Neuronal stem cell (in vitro differentiated cells): ENCODE measurements at regions not wholly inside any gene's neighbourhood (a gene's known extent, or its start where the extent isn't known, plus 50 kb on each side); places are given as distances from the start of the nearest gene placed in this dataset.

Experiments
- DNase-seq: peaks from one replicate; pipeline ENCODE4 v3.0.0-alpha.2; 2013; ENCODE audit warnings: low spot score
- H2AFZ ChIP-seq: one replicate; pipeline ENCODE4 v1.6.1; 2013; ENCODE audit warnings: mild to moderate bottlenecking, low read length, inconsistent platforms
- H2AK5ac ChIP-seq: 2 replicates; pipeline ENCODE4 v1.6.1; 2013; ENCODE audit warnings: low read depth, mild to moderate bottlenecking, inconsistent platforms, low read length, moderate library complexity, mixed read lengths
- H2BK120ac ChIP-seq: 2 replicates; pipeline ENCODE4 v1.6.1; 2013; ENCODE audit warnings: low read depth, mild to moderate bottlenecking, inconsistent platforms, low read length, moderate library complexity, mixed read lengths
- H2BK12ac ChIP-seq: one replicate; pipeline ENCODE4 v1.6.1; 2013; ENCODE audit warnings: low read length, inconsistent platforms
- H2BK15ac ChIP-seq: 2 replicates; pipeline ENCODE4 v1.6.1; 2013; ENCODE audit warnings: mild to moderate bottlenecking, low read length, inconsistent platforms, mixed read lengths
- H2BK5ac ChIP-seq: one replicate; pipeline ENCODE4 v1.6.1; 2013; ENCODE audit warnings: inconsistent platforms, mild to moderate bottlenecking, low read length, moderate library complexity
- H3K14ac ChIP-seq: one replicate; pipeline ENCODE4 v1.6.1; 2013; ENCODE audit warnings: low read length, inconsistent platforms
- H3K18ac ChIP-seq: 2 replicates; pipeline ENCODE4 v1.6.1; 2013; ENCODE audit warnings: low read length, inconsistent platforms
- H3K23ac ChIP-seq: 2 replicates; pipeline ENCODE4 v1.6.1; 2013; ENCODE audit warnings: low read depth, mild to moderate bottlenecking, mixed read lengths, low read length, inconsistent platforms; ENCODE audit not compliant: poor library complexity
- H3K27ac ChIP-seq: replicated peaks from 3 replicates; pipeline ENCODE4 v1.5.1; 2013; ENCODE audit warnings: low read length, inconsistent platforms
- H3K27me3 ChIP-seq, 3 experiments: 2 replicates each; pipeline ENCODE4 v1.6.1; 2013; ENCODE audit warnings: low read length in 3 of 3, mild to moderate bottlenecking in 2 of 3, inconsistent platforms in 1 of 3, low read depth in 1 of 3, mixed read lengths in 1 of 3, moderate library complexity in 1 of 3; ENCODE audit not compliant: control insufficient read depth in 3 of 3, insufficient read depth in 3 of 3
- H3K36me3 ChIP-seq, 2 donors: replicated peaks in 1 of 2; 2 replicates each; pipeline ENCODE4 v1.6.1; 2013; ENCODE audit warnings: low read length in 2 of 2; ENCODE audit not compliant: control insufficient read depth in 2 of 2, insufficient read depth in 2 of 2
- H3K4ac ChIP-seq: 2 replicates; pipeline ENCODE4 v1.6.1; 2013; ENCODE audit warnings: inconsistent platforms, mild to moderate bottlenecking, low read length, moderate library complexity
- H3K4me1 ChIP-seq, 2 donors: 1 replicate in 1 of 2; 2 replicates in 1 of 2; pipeline ENCODE4 v1.6.1; 2013; ENCODE audit warnings: low read length in 2 of 2, low read depth in 1 of 2; ENCODE audit not compliant: control insufficient read depth in 2 of 2, insufficient read depth in 1 of 2
- H3K4me2 ChIP-seq: one replicate; pipeline ENCODE4 v1.6.1; 2013; ENCODE audit warnings: mild to moderate bottlenecking, low read length, inconsistent platforms; ENCODE audit not compliant: insufficient read depth, poor library complexity, severe bottlenecking
- H3K4me3 ChIP-seq, 2 donors: 2 replicates each; pipeline ENCODE4 v1.5.1; 2013; ENCODE audit warnings: low read length in 2 of 2, mild to moderate bottlenecking in 2 of 2, inconsistent platforms in 1 of 2, moderate library complexity in 1 of 2
- H3K79me1 ChIP-seq: one replicate; pipeline ENCODE4 v1.6.1; 2013; ENCODE audit warnings: low read depth, mild to moderate bottlenecking, inconsistent platforms, low read length, moderate library complexity
- H3K9ac ChIP-seq: one replicate; pipeline ENCODE4 v1.6.1; 2013; ENCODE audit warnings: mild to moderate bottlenecking, low read depth, low read length, inconsistent platforms; ENCODE audit not compliant: poor library complexity
- H3K9me3 ChIP-seq, 2 donors: replicated peaks in 1 of 2; 2 replicates each; pipeline versions ENCODE3 to v1.6.1; 2013; ENCODE audit warnings: low read length in 2 of 2, mild to moderate bottlenecking in 2 of 2, inconsistent platforms in 1 of 2, low read depth in 1 of 2, mixed read lengths in 1 of 2, moderate library complexity in 1 of 2; ENCODE audit not compliant: control insufficient read depth in 2 of 2, insufficient read depth in 1 of 2
- H4K8ac ChIP-seq: one replicate; pipeline ENCODE4 v1.6.1; 2013; ENCODE audit warnings: low read depth, mild to moderate bottlenecking, inconsistent platforms, low read length, moderate library complexity
- H4K91ac ChIP-seq: one replicate; pipeline ENCODE4 v1.6.1; 2013; ENCODE audit warnings: low read length, low read depth, mild to moderate bottlenecking, inconsistent platforms; ENCODE audit not compliant: poor library complexity
- WGBS, 2 donors: extraction: QIAGEN DNeasy Blood & Tissue Kit; methylation state at CpG; one replicate each; pipeline ENCODE4 v1.1.7; 2013; ENCODE audit warnings: missing lambda C conversion rate in 2 of 2, mixed read lengths in 1 of 2; ENCODE audit not compliant: insufficient read length in 2 of 2, insufficient replicate concordance in 1 of 2; ENCODE audit errors: extremely low coverage in 2 of 2; 5-methylcytosine and 5-hydroxymethylcytosine counted together

- Histone ChIP-seq H4K8ac (no peak overlapping the region), H2BK5ac (no peak overlapping the region), H3K4ac (no peak overlapping the region), H4K91ac (no peak overlapping the region), H3K9me3 (no peaks in the 10 kb centered on the region), H3K23ac (no peak overlapping the region), H3K4me2 (no peak overlapping the region), H3K27me3 (no peaks in the 10 kb centered on the region), H2BK15ac (no peak overlapping the region), H3K27ac (no peak overlapping the region), H3K9ac (no peak overlapping the region), H2BK12ac (no peak overlapping the region), H3K36me3 (no peaks in the 10 kb centered on the region), H3K79me1 (no peaks in the 10 kb centered on the region), H2AK5ac (no peak overlapping the region), H3K14ac (no peak overlapping the region), H2AFZ (no peak overlapping the region), H3K4me1 (peaks cover 0 to 1% of the 10 kb centered on the region in 2 donors), H3K4me3 (no peak overlapping the region), H2BK120ac (no peak overlapping the region), H3K18ac (no peak overlapping the region)
- no peak for DNase-seq
- 100% methylated on average over 1 of the region's 1 CpG; no CpG with 5 or more reads in 1 of the 2 donors for WGBS, 2 donors
Measured at GRCh38 chr7:67732898-67733297, 736.3 kb downstream of the TYW1 start.

- Histone ChIP-seq H2BK120ac (no peak overlapping the region), H3K4me1 (no peaks in the 10 kb centered on the region), H3K27ac (no peak overlapping the region), H4K8ac (no peak overlapping the region), H3K23ac (no peak overlapping the region), H2BK15ac (no peak overlapping the region), H2AFZ (no peak overlapping the region), H2BK12ac (no peak overlapping the region), H3K14ac (no peak overlapping the region), H2AK5ac (no peak overlapping the region), H4K91ac (no peak overlapping the region), H3K4me2 (no peak overlapping the region), H3K36me3 (no peaks in the 10 kb centered on the region), H3K79me1 (no peaks in the 10 kb centered on the region), H3K9ac (no peak overlapping the region), H3K4ac (no peak overlapping the region), H3K9me3 (no peaks in the 10 kb centered on the region), H2BK5ac (no peak overlapping the region), H3K18ac (no peak overlapping the region), H3K4me3 (no peak overlapping the region), H3K27me3 (no peaks in the 10 kb centered on the region)
- DNase-seq = no peak
- no CpG with 5 or more reads among the region's 3 CpGs for WGBS, 2 donors
Measured at GRCh38 chr7:67738145-67738544, 741.5 kb downstream of the TYW1 start.

DNA sequence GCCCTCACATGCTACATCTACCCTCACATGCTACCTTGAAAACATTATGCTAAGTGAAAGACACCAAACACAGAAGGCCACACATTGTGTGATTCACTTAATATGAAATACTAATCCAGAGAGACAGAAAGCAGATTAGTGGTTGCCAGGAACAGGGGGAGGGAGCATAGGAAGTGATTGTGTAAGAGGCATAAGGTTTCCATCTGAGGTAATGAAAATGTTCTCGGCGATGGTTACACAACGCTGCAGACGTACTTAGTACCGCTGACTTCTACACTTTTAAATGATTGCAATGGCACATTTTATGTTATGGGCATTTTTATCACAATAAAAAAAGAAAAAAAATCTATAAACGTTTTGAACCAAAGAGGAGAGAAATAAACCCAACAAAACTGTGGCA lies 742.3 kb downstream of the TYW1 start:
- H3K9ac ChIP-seq = no peak overlapping the region
- H2BK120ac ChIP-seq = no peak overlapping the region
- H2BK15ac ChIP-seq = no peak overlapping the region
- no peaks in the 10 kb centered on the region for H3K27me3 ChIP-seq
- H3K4me2 ChIP-seq = no peak overlapping the region
- H3K79me1 ChIP-seq = no peaks in the 10 kb centered on the region
- H4K8ac ChIP-seq = no peak overlapping the region
- no peak overlapping the region for H2BK5ac ChIP-seq
- no peak overlapping the region for H3K27ac ChIP-seq
- H2AFZ ChIP-seq = no peak overlapping the region
- no peak overlapping the region for H3K23ac ChIP-seq
- H3K18ac ChIP-seq = no peak overlapping the region
- no peaks in the 10 kb centered on the region for H3K4me1 ChIP-seq
- no peak overlapping the region for H4K91ac ChIP-seq
- no peak overlapping the region for H3K14ac ChIP-seq
- H3K36me3 ChIP-seq = no peaks in the 10 kb centered on the region
- DNase-seq = no peak
- no peak overlapping the region for H3K4ac ChIP-seq
- H3K4me3 ChIP-seq = no peak overlapping the region
- no peak overlapping the region for H2BK12ac ChIP-seq
- no peaks in the 10 kb centered on the region for H3K9me3 ChIP-seq
- no CpG with 5 or more reads among the region's 6 CpGs for WGBS, 2 donors
- no peak overlapping the region for H2AK5ac ChIP-seq

DNA sequence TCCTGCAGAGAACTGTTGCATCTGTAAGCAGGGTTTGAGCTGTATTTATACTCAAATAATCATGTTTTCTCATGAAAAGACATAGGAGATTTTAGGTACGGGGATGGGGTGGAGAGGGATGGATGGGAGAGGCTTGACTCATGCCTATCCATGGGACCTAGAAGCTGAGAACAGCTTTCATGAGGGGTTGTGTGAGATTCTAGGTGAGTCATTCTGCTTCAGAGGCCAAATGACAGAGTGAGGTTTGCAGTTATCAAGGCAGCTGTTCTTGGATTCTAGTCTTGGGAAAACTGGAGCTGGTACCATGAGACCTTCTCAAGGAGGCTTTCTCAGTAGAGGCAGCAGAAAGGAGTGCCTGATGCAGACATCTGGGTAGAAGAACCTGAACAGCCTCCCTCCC lies 746.9 kb downstream of the TYW1 start:
- H3K9ac ChIP-seq = no peak overlapping the region
- no peak overlapping the region for H4K91ac ChIP-seq
- no peak overlapping the region for H2BK5ac ChIP-seq
- no peaks in the 10 kb centered on the region for H3K79me1 ChIP-seq
- H3K27ac ChIP-seq = no peak overlapping the region
- H3K27me3 ChIP-seq = no peaks in the 10 kb centered on the region
- no peak overlapping the region for H3K4ac ChIP-seq
- WGBS, 2 donors = no CpG with 5 or more reads among the region's 1 CpG
- no peak overlapping the region for H4K8ac ChIP-seq
- H3K4me1 ChIP-seq = peaks cover 0 to 4% of the 10 kb centered on the region in 2 donors
- H3K4me3 ChIP-seq = no peak overlapping the region
- no peak overlapping the region for H3K14ac ChIP-seq
- H3K4me2 ChIP-seq = no peak overlapping the region
- H2BK12ac ChIP-seq = no peak overlapping the region
- H3K23ac ChIP-seq = no peak overlapping the region
- H2BK15ac ChIP-seq = no peak overlapping the region
- no peak for DNase-seq
- no peaks in the 10 kb centered on the region for H3K9me3 ChIP-seq
- no peaks in the 10 kb centered on the region for H3K36me3 ChIP-seq
- no peak overlapping the region for H2BK120ac ChIP-seq
- H3K18ac ChIP-seq = no peak overlapping the region
- H2AK5ac ChIP-seq = no peak overlapping the region
- no peak overlapping the region for H2AFZ ChIP-seq
